GM23338 (cell line): ENCODE measurements at regions not wholly inside any gene's neighbourhood (a gene's known extent, or its start where the extent isn't known, plus 50 kb on each side); places are given as distances from the start of the nearest gene placed in this dataset.

Source experiments
- CREB1 ChIP-seq: fragments of 250-450 bp; sonication (Bioruptor Pico); IDR thresholded peaks from 2 replicates; pipeline ENCODE4 v1.5.0; 2020; ENCODE audit warnings: low read depth, mild to moderate bottlenecking, moderate library complexity
- EZH2 ChIP-seq: fragments of 200-600 bp; sonication (generic); IDR thresholded peaks from one replicate; pipeline ENCODE4 v1.8.0; 2017; ENCODE audit warnings: antibody characterized with exemption, mild to moderate bottlenecking, low read depth; ENCODE audit not compliant: unreplicated experiment
- EZH2phosphoT487 ChIP-seq: fragments of 200-600 bp; sonication (generic); IDR thresholded peaks from one replicate; pipeline ENCODE4 v1.8.1; 2018; ENCODE audit warnings: antibody characterized with exemption; ENCODE audit not compliant: unreplicated experiment
- JUNB ChIP-seq: IDR thresholded peaks from one replicate; pipeline ENCODE4 v1.6.1; 2016; ENCODE audit warnings: antibody characterized with exemption; ENCODE audit not compliant: unreplicated experiment
- NANOG ChIP-seq: IDR thresholded peaks from 2 replicates; pipeline ENCODE4 v1.6.1; 2016; ENCODE audit warnings: antibody characterized with exemption, borderline replicate concordance
- POLR2AphosphoS5 ChIP-seq: IDR thresholded peaks from 2 replicates; pipeline ENCODE4 v1.6.1; 2016; ENCODE audit warnings: antibody characterized with exemption, low read depth
- ZNF331 ChIP-seq: fragments of 250-450 bp; sonication (Bioruptor Pico); IDR thresholded peaks from 2 replicates; pipeline ENCODE4 v1.5.0; 2020; ENCODE audit warnings: low read depth, mild to moderate bottlenecking, moderate library complexity
- TF ChIP-seq, protein P1 (sequence below), 2 experiments: fragments of 200-600 bp in 1 of 2; sonication (generic) in 1 of 2; conservative IDR thresholded peaks; 2 replicates each; pipeline versions ENCODE4 v1.5.1 to v1.6.1; 2016 to 2017; ENCODE audit warnings: antibody characterized with exemption in 2 of 2, low read depth in 2 of 2, mild to moderate bottlenecking in 2 of 2, moderate library complexity in 1 of 2
- TF ChIP-seq, protein P2 (sequence below): IDR thresholded peaks from one replicate; pipeline ENCODE4 v1.6.1; 2018; ENCODE audit warnings: antibody characterized with exemption; ENCODE audit not compliant: unreplicated experiment
- TF ChIP-seq, protein P3 (sequence below): IDR thresholded peaks from 2 replicates; pipeline ENCODE4 v1.6.1; 2016; ENCODE audit warnings: antibody characterized with exemption

DNA sequence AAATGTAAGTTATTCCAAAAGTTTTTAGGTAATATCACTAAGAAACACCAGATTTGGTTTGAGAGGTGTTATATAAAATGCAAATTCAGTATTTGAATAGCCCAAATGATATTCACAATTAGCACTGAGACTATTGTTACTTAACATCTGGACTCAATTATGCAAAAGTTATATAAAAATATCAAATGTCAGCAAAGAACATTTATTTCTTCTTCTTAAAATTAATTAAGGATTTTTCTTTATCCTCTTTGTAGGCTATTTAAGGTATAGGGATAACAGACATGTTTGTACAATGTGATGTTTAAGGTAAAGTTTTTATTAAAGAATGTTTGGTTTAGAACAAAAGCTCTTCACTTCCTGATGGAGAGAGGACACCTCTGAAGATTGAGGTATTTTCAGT lies 63.3 kb upstream of the GK2 start:
- no peak for TF ChIP-seq EZH2phosphoT487
- no peak for TF ChIP-seq EZH2
- TF ChIP-seq, protein P1, sequence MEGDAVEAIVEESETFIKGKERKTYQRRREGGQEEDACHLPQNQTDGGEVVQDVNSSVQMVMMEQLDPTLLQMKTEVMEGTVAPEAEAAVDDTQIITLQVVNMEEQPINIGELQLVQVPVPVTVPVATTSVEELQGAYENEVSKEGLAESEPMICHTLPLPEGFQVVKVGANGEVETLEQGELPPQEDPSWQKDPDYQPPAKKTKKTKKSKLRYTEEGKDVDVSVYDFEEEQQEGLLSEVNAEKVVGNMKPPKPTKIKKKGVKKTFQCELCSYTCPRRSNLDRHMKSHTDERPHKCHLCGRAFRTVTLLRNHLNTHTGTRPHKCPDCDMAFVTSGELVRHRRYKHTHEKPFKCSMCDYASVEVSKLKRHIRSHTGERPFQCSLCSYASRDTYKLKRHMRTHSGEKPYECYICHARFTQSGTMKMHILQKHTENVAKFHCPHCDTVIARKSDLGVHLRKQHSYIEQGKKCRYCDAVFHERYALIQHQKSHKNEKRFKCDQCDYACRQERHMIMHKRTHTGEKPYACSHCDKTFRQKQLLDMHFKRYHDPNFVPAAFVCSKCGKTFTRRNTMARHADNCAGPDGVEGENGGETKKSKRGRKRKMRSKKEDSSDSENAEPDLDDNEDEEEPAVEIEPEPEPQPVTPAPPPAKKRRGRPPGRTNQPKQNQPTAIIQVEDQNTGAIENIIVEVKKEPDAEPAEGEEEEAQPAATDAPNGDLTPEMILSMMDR (conservative IDR thresholded peaks at IDR 0.05; ENCODE audit: low read depth in 2 of 2): no peak
- no peak for TF ChIP-seq POLR2AphosphoS5
- TF ChIP-seq JUNB: no peak
- TF ChIP-seq, protein P2, sequence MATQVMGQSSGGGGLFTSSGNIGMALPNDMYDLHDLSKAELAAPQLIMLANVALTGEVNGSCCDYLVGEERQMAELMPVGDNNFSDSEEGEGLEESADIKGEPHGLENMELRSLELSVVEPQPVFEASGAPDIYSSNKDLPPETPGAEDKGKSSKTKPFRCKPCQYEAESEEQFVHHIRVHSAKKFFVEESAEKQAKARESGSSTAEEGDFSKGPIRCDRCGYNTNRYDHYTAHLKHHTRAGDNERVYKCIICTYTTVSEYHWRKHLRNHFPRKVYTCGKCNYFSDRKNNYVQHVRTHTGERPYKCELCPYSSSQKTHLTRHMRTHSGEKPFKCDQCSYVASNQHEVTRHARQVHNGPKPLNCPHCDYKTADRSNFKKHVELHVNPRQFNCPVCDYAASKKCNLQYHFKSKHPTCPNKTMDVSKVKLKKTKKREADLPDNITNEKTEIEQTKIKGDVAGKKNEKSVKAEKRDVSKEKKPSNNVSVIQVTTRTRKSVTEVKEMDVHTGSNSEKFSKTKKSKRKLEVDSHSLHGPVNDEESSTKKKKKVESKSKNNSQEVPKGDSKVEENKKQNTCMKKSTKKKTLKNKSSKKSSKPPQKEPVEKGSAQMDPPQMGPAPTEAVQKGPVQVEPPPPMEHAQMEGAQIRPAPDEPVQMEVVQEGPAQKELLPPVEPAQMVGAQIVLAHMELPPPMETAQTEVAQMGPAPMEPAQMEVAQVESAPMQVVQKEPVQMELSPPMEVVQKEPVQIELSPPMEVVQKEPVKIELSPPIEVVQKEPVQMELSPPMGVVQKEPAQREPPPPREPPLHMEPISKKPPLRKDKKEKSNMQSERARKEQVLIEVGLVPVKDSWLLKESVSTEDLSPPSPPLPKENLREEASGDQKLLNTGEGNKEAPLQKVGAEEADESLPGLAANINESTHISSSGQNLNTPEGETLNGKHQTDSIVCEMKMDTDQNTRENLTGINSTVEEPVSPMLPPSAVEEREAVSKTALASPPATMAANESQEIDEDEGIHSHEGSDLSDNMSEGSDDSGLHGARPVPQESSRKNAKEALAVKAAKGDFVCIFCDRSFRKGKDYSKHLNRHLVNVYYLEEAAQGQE: no peak
- TF ChIP-seq CREB1: no peak
- TF ChIP-seq, protein P3, sequence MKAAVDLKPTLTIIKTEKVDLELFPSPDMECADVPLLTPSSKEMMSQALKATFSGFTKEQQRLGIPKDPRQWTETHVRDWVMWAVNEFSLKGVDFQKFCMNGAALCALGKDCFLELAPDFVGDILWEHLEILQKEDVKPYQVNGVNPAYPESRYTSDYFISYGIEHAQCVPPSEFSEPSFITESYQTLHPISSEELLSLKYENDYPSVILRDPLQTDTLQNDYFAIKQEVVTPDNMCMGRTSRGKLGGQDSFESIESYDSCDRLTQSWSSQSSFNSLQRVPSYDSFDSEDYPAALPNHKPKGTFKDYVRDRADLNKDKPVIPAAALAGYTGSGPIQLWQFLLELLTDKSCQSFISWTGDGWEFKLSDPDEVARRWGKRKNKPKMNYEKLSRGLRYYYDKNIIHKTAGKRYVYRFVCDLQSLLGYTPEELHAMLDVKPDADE: no peak
- TF ChIP-seq ZNF331 (CRISPR knock-in tag): no peak
- TF ChIP-seq NANOG: no peak
